ENCODE measurements at regions not wholly inside any gene's neighbourhood (a gene's known extent, or its start where the extent isn't known, plus 50 kb on each side); places are given as distances from the start of the nearest gene placed in this dataset.
A peak's percentile ranks its signal among the peaks of the same experiment; 100 is the strongest.

DNA sequence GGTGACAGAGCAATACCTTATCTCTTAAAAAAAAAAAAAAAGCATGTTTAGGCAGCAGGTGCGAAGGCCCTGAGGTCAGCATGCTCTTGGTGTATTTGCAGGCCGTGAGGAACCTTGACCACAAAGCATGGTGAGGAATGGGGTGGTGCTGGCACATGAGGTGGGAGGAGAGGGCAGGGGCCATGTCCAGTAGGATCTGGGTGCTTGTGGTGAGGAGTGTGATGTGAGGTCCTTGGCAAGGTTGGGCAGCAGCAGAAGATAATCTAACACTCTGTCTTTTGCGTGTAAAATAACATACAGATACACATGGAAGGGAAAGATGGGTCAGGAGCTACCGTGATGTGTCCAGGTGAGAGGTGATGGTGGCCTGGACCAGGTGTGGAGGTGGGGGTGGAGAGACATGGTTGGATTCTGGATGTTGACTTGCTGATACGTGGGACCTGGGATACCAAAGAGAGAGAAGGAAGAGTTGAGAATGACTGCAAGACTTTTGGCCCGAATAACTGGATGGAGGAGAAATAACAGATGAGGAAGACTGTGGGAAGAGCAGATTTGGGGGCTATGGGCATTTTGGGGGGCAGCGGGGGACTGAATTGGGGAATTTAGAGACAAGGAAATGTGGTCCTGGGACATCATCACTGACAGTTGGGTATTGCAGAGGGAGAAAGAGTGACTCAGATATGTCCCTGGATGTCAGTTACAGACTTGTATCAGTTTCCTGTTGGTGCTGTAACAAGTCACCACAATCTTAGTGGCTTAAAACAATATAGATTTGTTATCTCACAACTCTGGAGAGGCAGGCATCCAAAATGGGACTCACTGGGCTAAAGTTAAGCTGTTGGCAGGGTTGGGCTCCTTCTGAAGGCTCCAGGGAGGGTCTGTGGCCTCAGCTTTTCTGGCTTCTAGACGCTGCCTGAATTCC lies 274.9 kb downstream of the HAPSTR1 start:
- DNase-seq (ENCODE audit: low read depth in 4 of 4, low spot score in 3 of 4): no peak

DNA sequence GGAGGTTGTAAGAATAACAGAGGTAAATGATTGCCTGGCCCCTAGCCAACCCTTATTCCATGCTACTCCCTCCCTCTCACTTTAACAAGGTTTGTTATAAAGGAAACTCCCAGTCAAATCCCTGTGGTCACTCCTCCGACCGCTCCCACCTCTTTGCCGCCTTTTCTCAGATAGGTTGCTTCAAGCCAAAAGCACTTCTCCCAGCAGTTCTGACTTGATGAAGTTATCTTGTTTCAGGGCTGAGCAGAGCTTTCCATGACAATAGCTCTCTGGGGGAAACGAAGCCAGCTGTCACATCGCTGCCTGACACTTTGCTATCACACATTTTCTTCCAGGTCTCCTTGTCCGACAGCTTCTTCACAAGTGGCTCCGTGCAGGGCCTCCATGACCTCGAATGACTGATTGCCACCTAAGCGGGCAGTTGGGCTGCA lies 278.6 kb downstream of the HAPSTR1 start:
- DNase-seq (ENCODE audit: low read depth in 4 of 4, low spot score in 3 of 4): peak in 3 of 4 donors; percentile 26 to 53 (median 53)

DNA sequence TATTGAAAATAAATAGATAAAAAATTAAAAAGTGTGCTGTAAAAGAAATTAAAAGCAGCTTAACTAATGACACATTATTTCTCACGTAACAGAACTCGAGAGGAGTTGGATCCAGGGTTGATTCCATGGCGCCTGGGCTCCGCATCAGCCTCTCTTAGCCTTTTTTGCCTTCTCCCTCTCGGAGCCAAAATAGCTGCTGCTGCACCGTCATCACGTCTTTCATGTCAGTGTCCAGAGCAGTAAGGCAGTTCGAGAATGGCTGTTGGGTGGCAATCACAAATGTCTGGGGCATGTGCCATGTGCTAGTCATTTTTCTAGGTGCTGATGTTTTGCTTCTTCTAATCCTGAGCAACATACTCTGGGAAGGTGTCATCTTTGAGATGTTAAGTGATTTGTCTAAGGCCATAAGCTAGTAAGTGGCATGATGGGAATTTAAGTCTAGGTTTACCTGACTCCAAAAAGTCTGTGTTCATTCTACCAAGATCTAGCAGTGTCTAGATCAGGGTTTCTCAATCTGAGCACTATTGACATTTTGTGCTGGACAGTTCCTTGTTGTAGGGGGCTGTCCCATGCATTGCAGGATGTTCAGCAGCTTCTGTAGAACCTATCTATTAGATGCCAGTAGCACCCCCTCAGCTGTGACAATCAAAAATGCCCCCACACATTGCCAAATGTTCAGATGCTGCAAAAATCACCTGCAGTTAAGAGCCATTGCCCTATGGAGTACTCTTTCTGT lies 280.4 kb downstream of the HAPSTR1 start:
- DNase-seq (ENCODE audit: low read depth in 4 of 4, low spot score in 3 of 4): no peak

DNA sequence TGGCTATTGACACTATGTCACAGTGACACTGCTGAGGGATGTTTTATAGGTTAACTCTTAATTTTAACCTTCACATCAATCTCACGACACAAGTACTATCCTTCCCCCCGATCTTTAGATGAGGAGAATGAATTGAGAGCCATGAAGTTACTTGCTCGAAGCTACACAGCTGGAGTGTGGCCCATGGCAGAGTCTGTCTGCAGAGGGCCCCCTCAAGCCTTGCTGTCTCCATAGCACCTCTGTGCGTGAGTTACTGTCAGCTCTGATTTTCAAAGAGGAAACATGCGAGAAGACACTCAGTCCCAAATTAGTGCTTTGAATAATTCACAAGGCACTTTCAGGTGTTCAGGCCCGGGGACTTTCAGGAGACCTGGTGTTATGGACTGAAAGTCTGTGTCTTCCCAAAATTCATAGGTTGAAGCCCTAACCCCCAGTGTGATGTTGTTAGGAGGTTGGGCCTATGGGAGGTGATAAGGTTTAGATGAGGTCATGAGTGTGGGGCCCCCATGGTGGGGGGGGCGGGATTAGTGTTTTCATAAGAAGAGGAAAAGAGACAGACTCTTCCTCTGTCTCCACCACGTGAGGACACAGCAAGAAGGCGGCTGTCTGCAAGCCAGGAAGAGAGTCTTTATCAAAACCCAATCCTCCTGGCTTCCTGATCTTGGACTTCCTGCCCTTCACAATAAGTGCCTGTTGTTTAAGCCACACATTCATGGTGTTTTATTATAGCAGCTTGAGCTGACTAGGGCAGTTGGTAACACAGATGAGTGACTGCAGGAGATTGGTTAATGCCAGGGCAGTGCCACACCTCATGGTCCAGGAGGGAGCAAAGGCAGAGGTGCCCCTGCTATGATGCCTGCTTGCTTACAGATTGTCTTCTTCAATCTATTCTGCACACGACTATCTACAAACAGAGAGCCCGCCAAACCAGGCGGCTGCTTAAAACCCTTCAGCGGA lies 281.8 kb downstream of the HAPSTR1 start:
- no peak for DNase-seq (ENCODE audit: low read depth in 4 of 4, low spot score in 3 of 4)

DNA sequence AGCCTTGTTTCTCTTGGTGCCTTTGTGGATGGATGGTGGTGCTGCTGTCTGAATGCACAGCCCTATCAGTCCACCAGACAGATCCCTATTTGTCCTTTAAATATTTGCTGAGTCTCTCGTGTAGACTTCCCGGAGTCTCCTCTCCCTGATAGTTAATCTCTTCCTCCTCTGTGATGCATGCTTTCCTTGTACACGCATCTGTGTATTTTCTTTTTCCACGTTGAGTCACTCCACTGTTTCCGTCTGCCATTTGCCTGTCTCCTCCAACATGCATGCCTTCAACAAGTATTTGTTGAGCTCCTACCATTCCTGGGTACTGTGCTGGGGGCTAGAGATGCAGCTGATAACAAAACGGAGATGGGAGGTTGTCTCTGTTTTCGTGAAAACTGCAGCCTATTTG lies 282.6 kb downstream of the HAPSTR1 start:
- DNase-seq (ENCODE audit: low read depth in 4 of 4, low spot score in 3 of 4): no peak

DNA sequence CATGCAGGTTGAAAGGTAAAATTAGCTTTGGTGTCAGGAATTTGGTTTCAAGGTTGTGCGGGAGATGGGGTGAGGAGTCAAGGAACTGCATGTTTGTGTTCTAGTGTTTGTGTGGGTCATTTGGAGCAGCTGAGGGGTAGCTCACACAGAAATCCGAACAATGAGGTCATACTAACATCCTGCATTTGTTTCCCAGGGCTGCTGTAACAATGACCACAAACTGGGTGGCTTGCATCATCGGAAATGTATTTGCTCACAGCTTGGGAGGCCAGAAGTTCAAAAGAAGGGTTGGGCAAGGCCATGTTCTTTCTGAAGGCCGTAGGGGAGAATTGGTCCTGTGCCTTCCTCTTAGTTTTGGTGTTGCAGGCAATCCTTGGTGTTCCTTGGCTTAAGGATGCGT lies 287.4 kb downstream of the HAPSTR1 start:
- no peak for DNase-seq (ENCODE audit: low read depth in 4 of 4, low spot score in 3 of 4)

DNA sequence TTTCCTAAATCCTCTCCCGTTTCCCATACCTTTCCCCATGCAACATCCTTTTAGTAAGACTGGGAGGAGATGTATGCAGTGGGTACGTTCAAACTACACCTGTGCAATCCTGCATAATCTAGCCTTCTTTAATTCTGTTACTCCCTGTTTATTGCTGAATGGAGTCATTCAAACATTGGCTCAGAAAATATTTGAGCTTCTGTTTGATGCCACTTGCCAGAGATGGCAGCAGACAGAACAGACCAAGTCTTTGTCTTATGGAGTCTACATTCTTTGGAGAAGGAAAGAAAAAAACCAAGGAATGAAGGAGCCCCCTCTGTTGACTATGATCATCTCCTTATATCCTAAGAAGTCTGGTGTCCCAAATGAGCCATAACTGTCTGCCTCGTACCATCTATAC lies 288.8 kb downstream of the HAPSTR1 start:
- no peak for DNase-seq (ENCODE audit: low read depth in 4 of 4, low spot score in 3 of 4)

DNA sequence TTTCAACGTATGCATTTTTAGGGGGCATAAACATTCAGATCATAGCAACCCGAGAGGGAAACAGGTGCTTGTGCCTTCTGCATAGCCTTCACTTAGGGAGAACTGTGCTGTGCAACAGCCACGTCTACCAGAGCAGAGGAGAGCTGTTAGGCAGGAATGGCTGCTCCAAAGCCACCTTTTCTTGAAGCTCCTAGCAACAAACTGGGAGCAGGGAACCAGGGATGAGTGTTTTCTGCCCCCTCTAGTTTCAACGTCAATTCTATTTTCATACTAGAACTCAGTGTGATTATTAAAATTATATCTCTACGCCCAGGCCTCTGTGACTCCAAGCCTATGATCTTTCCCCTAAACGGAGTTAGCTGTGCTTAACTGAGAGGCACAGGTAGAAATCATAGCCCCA lies 290.0 kb downstream of the HAPSTR1 start:
- DNase-seq (ENCODE audit: low read depth in 4 of 4, low spot score in 3 of 4): no peak

DNA sequence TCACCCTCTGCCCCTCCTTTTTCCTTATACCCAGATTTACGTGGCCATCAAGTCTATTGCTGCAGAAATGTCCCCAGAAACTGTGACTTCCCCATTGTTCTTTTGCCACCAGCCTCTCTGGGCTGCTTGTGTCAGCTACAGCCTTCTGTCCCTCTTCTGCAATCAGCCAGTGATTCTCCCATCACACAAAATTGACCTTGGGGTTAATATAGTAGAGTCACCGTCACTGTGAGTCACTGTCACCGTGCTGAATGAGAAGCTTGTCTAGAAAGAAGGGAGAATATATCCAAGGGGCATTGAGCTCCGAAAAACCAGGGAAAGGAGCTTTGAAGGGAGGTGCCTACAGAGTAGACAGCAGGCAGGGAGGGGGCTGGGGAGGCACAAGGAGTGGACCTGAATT lies 290.5 kb downstream of the HAPSTR1 start:
- no peak for DNase-seq (ENCODE audit: low read depth in 4 of 4, low spot score in 3 of 4)

DNA sequence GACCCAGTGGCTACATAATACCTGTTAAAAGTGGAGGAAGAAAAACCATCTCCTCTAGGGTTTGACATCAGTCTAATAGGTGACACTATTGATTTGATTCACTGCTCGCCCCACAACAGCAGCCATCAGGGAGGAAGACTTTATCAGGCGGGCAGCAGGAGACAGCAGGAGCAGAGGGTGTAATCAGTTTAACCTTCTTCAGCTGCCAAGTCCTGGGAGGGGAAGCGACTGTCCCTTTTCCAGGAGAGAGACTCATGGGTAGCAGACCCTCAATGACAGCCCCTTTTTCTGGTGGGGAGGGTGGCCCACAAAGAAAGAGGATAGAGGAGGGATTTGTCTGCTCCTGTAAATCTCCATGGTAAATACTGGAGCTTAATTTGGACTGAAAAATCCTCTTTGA lies 291.8 kb downstream of the HAPSTR1 start:
- no peak for DNase-seq (ENCODE audit: low read depth in 4 of 4, low spot score in 3 of 4)

DNA sequence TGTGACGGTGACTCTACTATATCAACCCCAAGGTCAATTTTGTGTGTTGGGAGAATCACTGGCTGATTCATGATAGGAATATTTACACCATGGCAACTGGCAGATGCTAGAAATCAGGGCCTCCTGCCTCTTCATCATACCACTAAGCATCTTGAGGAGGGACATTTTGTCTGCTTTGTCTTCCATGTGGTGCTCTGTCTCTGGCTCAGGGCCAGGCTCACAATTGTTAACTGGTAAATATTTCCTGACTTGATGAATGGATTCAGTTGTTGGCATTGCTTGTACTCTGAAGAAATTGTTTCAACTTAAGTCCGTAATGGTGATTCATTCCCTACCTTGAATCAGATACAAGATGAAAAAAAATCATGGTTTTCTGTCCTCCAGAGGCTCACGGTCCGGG lies 292.7 kb downstream of the HAPSTR1 start:
- DNase-seq (ENCODE audit: low read depth in 4 of 4, low spot score in 3 of 4): no peak

DNA sequence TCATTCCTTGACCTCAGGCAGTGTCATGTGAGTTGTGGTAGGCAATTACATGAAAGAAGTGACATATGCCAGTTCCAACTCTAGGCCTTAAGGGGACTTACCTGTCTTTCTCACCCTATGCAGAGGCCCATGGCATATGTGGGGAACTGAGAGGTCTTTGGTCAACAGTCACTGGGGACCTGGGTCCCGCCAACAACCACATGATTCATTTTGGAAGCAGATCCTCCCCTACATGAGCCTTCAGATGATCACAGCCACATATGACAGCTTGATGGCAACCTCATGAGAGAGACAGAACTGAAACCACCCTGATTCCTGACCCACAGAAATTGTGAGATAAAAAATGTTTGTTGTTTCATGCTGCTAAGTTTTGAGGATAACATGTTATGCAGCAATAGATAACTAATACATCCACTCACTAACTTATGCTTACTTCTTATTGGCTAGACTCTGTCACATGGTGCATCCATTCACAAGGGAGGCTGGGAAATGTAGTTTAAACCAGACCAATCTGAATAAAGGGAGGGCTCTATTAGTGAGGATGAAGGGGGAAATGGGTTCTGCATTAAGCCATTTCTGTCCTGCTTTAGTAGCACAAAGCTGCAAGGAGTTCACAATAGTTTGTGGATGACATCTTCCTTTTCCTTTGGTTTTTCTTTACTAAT lies 298.2 kb downstream of the HAPSTR1 start:
- DNase-seq (ENCODE audit: low read depth in 4 of 4, low spot score in 3 of 4): no peak

DNA sequence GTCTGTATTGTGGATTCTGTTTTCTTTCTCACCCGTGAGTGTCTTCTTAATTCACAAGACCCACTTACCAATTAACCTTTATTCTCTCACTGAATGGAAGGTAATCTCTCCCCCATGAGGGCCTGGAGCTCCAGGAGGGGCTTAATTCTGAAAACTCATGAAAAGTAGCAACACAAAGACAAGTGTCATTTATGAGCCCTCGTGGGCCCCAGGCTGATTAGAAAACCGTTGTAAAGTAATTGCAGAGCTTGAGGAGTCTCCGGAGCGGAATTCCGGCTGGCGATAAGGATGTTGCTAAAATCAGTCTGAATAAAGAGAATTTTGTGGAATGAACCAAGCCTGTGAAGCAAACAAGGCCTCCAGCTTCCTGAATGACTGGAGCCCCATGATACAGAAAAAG lies 301.5 kb downstream of the HAPSTR1 start:
- no peak for DNase-seq (ENCODE audit: low read depth in 4 of 4, low spot score in 3 of 4)

DNA sequence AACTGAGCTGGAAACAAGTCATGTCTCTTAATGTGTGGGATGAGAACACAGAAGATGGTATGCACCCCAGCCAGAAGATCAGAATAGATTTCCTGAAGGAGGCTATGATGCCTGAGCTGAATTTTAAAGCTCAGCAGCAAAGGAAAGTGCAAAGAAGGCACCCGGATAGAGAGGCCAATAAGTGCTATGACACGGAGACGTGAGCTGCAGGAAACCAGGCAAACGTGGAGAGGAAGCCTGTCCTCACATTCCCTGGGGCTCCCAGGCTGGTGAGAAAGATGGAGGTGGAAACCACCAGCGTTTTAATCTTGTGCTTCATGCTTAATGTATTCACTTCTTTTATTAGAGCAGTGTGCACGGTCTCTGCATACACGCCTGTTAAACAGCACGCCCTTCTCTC lies 302.1 kb downstream of the HAPSTR1 start:
- no peak for DNase-seq (ENCODE audit: low read depth in 4 of 4, low spot score in 3 of 4)

DNA sequence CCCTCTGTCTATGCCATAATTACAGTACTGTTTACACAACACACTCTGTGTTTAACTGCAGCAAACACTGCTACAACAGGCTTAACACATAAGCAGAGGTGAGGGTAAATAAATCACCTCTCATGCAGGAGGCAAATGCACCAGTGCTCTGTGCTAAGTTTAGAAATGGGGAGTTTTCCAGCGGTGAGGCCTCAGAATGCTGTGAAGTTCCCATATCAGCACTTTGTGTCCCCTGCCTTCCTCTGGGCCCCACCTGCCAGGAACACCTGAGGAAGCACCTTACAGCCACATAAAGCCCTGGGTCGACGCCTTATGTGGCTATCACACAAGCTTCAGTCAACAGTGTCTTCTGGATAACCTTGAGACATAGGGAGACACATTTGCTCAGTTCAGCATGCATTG lies 304.5 kb downstream of the HAPSTR1 start:
- no peak for DNase-seq (ENCODE audit: low read depth in 4 of 4, low spot score in 3 of 4)

DNA sequence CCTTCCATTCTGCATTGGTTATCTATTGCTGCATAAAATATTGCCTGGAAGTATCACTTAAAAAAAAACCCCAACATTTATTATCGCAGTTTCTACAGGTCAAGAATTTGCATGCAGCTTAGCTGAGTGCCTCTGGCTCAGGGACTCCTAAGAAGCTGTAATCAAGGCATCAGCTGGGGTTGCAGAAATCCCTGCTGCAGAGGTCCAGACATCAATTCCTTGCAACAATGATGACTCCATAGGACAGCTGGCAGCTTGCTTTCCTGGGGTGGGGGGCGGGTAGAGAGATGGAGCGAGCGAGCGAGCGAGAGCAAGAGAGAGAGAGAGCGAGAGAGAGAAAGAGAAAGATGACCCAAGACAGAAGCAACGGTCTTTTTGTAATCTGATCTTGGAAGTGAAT lies 308.1 kb downstream of the HAPSTR1 start:
- DNase-seq (ENCODE audit: low read depth in 4 of 4, low spot score in 3 of 4): no peak

DNA sequence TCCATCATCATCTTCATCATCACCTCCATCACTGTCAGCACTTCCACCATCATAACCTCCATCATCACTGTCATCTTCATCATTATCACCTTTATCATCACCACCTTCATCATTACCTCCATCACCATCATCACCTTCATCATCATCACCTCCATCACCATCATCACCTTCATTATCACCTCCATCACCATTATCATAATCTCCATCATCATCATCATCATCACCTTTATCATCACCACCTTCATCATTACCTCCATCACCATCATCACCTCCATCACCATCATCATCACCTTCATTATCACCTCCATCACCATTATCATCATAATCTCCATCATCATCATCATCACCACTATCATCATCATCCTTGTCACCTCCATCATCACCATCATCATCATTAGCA lies 309.7 kb downstream of the HAPSTR1 start:
- DNase-seq (ENCODE audit: low read depth in 4 of 4, low spot score in 3 of 4): no peak

DNA sequence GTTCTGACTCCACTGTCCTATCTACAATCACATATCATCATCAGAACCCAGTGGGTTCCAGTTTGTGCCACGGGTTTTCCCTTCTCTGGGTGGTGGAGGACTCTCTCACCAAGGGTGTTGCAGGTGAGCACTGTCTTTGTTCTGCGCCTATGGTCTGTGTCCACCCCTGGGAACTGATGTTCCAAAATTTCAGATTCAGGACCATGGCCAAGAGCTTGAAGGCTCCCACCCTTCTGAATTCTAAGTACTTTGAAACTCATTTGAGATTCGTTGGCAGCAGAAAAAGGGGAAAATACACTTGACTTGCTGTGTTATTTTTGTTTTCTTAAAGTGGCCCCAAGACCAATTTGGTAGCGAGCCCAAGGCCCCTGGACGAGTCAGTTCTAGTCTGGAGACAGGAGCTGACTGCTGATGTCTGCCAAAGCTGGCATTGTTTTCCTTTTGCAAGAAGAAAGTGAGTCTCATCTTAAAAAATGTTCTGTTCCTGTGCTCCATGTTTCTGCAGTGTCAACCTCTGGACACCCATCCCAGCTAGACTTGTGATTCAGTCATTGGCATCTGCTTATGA lies 310.9 kb downstream of the HAPSTR1 start:
- no peak for DNase-seq (ENCODE audit: low read depth in 4 of 4, low spot score in 3 of 4)

DNA sequence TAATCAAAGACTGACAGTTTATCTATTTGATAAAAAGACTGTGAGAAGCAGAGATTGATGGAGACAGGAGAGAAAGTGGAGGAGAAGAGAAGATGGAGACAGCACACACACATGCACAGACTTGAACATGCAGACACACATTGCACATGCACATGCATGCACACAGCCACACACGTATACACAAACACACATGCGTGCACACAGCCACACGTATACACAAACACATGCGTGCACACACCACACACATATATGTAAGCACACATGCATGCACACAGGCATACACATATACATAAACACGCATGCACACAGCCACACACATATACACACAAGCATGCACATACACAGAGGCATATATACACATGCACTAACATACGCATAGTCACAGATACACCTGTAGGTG lies 313.4 kb downstream of the HAPSTR1 start:
- DNase-seq (ENCODE audit: low read depth in 4 of 4, low spot score in 3 of 4): no peak
